ENCODE measurements at regions not wholly inside any gene's neighbourhood (a gene's known extent, or its start where the extent isn't known, plus 50 kb on each side); places are given as distances from the start of the nearest gene placed in this dataset.
A peak's percentile ranks its signal among the peaks of the same experiment; 100 is the strongest.

DNA sequence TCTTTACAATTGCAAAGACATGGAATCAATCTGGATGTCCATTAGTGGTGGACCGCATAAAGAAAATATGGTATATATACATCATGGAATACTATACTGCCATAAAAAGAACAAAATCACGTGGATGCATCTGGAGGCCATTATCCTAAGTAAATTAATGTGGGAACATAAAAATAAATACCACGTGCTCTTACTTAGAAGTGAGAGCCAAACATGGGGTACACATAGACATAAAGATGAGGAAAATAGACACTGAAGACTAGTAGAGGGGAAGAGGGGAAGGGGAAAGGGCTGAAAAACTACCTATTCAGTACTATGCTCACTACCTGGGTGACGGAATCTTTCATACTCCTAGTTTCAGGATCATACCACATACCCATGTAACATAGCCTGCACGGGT lies 179.3 kb upstream of the TECRL start:
- no CpG with 5 or more reads among the region's 5 CpGs for WGBS (ENCODE audit: insufficient coverage)
- no peak overlapping the region for H3K27ac ChIP-seq (ENCODE audit: insufficient read depth in 1 of 2, low read depth in 1 of 2, low read length in 2 of 2, poor library complexity in 1 of 2, severe bottlenecking in 2 of 2)
- ChIA-PET POLR2A (no interaction called here), CTCF (no interaction called here)
- no peaks in the 10 kb centered on the region for H3K36me3 ChIP-seq (ENCODE audit: control insufficient read depth in 4 of 4, insufficient read depth in 4 of 4, low read length in 3 of 4)
- no peaks in the 10 kb centered on the region for H3K9me3 ChIP-seq (ENCODE audit: control extremely low read depth in 1 of 5, control insufficient read depth in 4 of 5, insufficient read depth in 2 of 5, low read depth in 1 of 5, low read length in 4 of 5)
- no peak overlapping the region for H3K4me3 ChIP-seq (ENCODE audit: control insufficient read depth in 1 of 7, extremely low read depth in 1 of 7, insufficient read depth in 4 of 7, low read depth in 2 of 7, low read length in 6 of 7)
- no peak for DNase-seq
- no peaks in the 10 kb centered on the region for H3K27me3 ChIP-seq (replicated peaks in 2 of 5; ENCODE audit: control insufficient read depth in 4 of 5, insufficient read depth in 5 of 5, low read length in 4 of 5)
- H3K4me1 ChIP-seq (ENCODE audit: control extremely low read depth in 1 of 4, control insufficient read depth in 4 of 4, insufficient read depth in 4 of 4, low read length in 3 of 4), result no peaks in the 10 kb centered on the region

DNA sequence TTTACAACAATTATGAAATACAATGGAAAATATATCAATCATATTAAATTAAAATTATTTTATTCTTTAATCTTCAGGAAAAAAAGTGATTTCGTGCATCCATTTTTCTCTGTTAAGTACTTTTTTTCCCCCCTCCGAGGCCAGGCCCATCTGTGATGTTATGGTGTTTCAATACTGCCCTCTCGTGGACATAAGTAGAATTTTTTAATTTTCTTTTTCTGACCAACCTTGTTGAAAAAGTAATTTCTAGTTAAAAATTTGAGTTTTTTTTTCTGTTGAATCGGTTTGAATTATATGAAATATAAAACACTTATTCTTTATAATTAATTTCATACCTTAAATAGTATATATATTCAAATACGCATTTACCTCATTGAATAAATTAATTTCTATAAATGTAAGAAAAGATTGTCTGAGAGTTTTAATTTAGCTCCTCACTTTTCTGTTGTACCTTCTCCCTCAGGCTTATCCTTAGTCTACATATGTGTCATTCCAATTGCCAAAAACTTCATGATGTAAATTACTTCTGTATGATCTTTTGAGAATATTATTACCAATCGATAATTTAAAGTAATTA lies 175.8 kb upstream of the TECRL start:
- POLR2A ChIA-PET, result no interaction called here
- no peaks in the 10 kb centered on the region for H3K4me1 ChIP-seq (ENCODE audit: control extremely low read depth in 1 of 4, control insufficient read depth in 4 of 4, insufficient read depth in 4 of 4, low read length in 3 of 4)
- H3K27me3 ChIP-seq (replicated peaks in 2 of 5; ENCODE audit: control insufficient read depth in 4 of 5, insufficient read depth in 5 of 5, low read length in 4 of 5), result no peaks in the 10 kb centered on the region
- WGBS (ENCODE audit: insufficient coverage), result 10% methylated on average over 2 of the region's 6 CpGs
- H3K27ac ChIP-seq (ENCODE audit: insufficient read depth in 1 of 2, low read depth in 1 of 2, low read length in 2 of 2, poor library complexity in 1 of 2, severe bottlenecking in 2 of 2), result no peak overlapping the region
- CTCF ChIA-PET, result no interaction called here
- no peaks in the 10 kb centered on the region for H3K36me3 ChIP-seq (ENCODE audit: control insufficient read depth in 4 of 4, insufficient read depth in 4 of 4, low read length in 3 of 4)
- peak; percentile 24 to 61 (median 60) for DNase-seq
- no peak overlapping the region for H3K4me3 ChIP-seq (ENCODE audit: control insufficient read depth in 1 of 7, extremely low read depth in 1 of 7, insufficient read depth in 4 of 7, low read depth in 2 of 7, low read length in 6 of 7)
- no peaks in the 10 kb centered on the region for H3K9me3 ChIP-seq (ENCODE audit: control extremely low read depth in 1 of 5, control insufficient read depth in 4 of 5, insufficient read depth in 2 of 5, low read depth in 1 of 5, low read length in 4 of 5)

DNA sequence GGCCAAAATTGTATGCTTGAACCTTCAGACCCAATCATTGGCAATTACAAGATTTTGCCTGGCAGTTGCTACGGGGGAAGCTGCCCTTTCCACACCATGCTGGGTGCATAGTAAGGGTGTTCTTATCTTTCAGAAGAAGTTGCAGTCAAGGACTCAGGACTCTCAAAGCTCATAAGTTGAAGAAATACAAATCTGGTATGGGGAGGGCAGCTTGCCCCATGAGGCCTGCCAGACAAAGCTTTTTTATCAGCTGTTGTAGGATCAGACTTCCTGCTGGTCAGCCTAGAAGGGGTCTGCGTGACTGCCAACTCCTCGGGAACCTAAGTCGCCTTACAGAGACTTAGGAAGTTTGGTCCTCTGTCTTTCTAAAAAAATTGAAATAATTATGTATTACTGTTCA lies 174.9 kb upstream of the TECRL start:
- WGBS (ENCODE audit: insufficient coverage), result 100% methylated on average over 3 of the region's 4 CpGs
- ChIA-PET POLR2A (no interaction called here), CTCF (interaction anchor here (0.9 kb wide), 1 partner anchor 9 kb away, joined by 3 read pairs; no protein-coding TSS in a partner anchor)
- Histone ChIP-seq H3K27me3 (replicated peaks in 2 of 5; ENCODE audit: control insufficient read depth in 4 of 5, insufficient read depth in 5 of 5, low read length in 4 of 5) (no peaks in the 10 kb centered on the region), H3K9me3 (ENCODE audit: control extremely low read depth in 1 of 5, control insufficient read depth in 4 of 5, insufficient read depth in 2 of 5, low read depth in 1 of 5, low read length in 4 of 5) (no peaks in the 10 kb centered on the region), H3K27ac (ENCODE audit: insufficient read depth in 1 of 2, low read depth in 1 of 2, low read length in 2 of 2, poor library complexity in 1 of 2, severe bottlenecking in 2 of 2) (no peak overlapping the region), H3K36me3 (ENCODE audit: control insufficient read depth in 4 of 4, insufficient read depth in 4 of 4, low read length in 3 of 4) (no peaks in the 10 kb centered on the region), H3K4me3 (ENCODE audit: control insufficient read depth in 1 of 7, extremely low read depth in 1 of 7, insufficient read depth in 4 of 7, low read depth in 2 of 7, low read length in 6 of 7) (no peak overlapping the region), H3K4me1 (ENCODE audit: control extremely low read depth in 1 of 4, control insufficient read depth in 4 of 4, insufficient read depth in 4 of 4, low read length in 3 of 4) (no peaks in the 10 kb centered on the region)
- peak in 1 of 3 donors; percentile 1 for DNase-seq

DNA sequence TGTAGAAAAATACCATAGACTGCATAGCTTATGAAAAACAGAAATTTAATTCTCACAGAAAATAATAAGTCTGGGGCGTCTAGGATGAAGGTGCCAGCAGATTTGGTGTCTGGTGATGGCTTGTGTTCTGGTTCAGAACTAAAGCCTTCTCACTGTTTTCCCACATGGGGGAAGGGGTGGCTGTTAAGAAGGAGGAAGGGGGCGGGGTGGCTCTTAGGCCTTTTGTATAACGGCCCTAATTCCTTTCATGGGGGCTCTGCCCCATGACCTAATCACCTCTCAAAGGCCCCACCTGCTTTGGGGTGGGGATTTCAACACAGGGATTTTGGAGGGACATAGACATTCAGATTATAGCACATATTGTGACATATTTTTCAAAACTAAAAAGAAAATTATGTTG lies 173.2 kb upstream of the TECRL start:
- Histone ChIP-seq H3K27me3 (replicated peaks in 2 of 5; ENCODE audit: control insufficient read depth in 4 of 5, insufficient read depth in 5 of 5, low read length in 4 of 5) (no peaks in the 10 kb centered on the region), H3K9me3 (ENCODE audit: control extremely low read depth in 1 of 5, control insufficient read depth in 4 of 5, insufficient read depth in 2 of 5, low read depth in 1 of 5, low read length in 4 of 5) (no peaks in the 10 kb centered on the region), H3K4me1 (ENCODE audit: control extremely low read depth in 1 of 4, control insufficient read depth in 4 of 4, insufficient read depth in 4 of 4, low read length in 3 of 4) (no peaks in the 10 kb centered on the region), H3K27ac (ENCODE audit: insufficient read depth in 1 of 2, low read depth in 1 of 2, low read length in 2 of 2, poor library complexity in 1 of 2, severe bottlenecking in 2 of 2) (no peak overlapping the region), H3K36me3 (ENCODE audit: control insufficient read depth in 4 of 4, insufficient read depth in 4 of 4, low read length in 3 of 4) (no peaks in the 10 kb centered on the region), H3K4me3 (ENCODE audit: control insufficient read depth in 1 of 7, extremely low read depth in 1 of 7, insufficient read depth in 4 of 7, low read depth in 2 of 7, low read length in 6 of 7) (no peak overlapping the region)
- DNase-seq, result no peak
- ChIA-PET CTCF (no interaction called here), POLR2A (no interaction called here)
- WGBS (ENCODE audit: insufficient coverage), result no CpG with 5 or more reads among the region's 3 CpGs

DNA sequence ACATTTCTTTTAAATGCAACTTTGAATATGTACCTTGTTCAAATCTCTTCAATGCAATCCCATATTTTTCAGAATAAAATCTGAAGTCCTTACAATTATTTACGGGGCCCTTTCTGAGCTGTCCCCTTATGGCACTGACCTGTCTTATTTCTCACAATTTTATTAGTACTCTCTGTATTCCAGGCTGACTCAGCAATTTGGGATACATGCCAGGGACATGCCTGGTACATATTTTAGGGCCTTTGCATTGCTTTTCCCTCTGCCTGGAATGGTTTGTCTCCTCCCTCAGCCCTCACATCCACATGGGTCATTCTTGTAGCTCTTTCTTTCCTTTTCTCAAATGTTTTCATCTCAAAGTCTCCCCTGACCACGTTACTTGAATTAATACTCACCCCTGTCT lies 172.2 kb upstream of the TECRL start:
- ChIA-PET POLR2A (no interaction called here), CTCF (no interaction called here)
- no peak for DNase-seq
- WGBS (ENCODE audit: insufficient coverage), result 100% methylated on average over 1 of the region's 2 CpGs
- no peak overlapping the region for H3K27ac ChIP-seq (ENCODE audit: insufficient read depth in 1 of 2, low read depth in 1 of 2, low read length in 2 of 2, poor library complexity in 1 of 2, severe bottlenecking in 2 of 2)
- H3K4me1 ChIP-seq (ENCODE audit: control extremely low read depth in 1 of 4, control insufficient read depth in 4 of 4, insufficient read depth in 4 of 4, low read length in 3 of 4), result no peaks in the 10 kb centered on the region
- no peaks in the 10 kb centered on the region for H3K9me3 ChIP-seq (ENCODE audit: control extremely low read depth in 1 of 5, control insufficient read depth in 4 of 5, insufficient read depth in 2 of 5, low read depth in 1 of 5, low read length in 4 of 5)
- H3K27me3 ChIP-seq (replicated peaks in 2 of 5; ENCODE audit: control insufficient read depth in 4 of 5, insufficient read depth in 5 of 5, low read length in 4 of 5), result no peaks in the 10 kb centered on the region
- H3K36me3 ChIP-seq (ENCODE audit: control insufficient read depth in 4 of 4, insufficient read depth in 4 of 4, low read length in 3 of 4), result no peaks in the 10 kb centered on the region
- H3K4me3 ChIP-seq (ENCODE audit: control insufficient read depth in 1 of 7, extremely low read depth in 1 of 7, insufficient read depth in 4 of 7, low read depth in 2 of 7, low read length in 6 of 7), result no peak overlapping the region

DNA sequence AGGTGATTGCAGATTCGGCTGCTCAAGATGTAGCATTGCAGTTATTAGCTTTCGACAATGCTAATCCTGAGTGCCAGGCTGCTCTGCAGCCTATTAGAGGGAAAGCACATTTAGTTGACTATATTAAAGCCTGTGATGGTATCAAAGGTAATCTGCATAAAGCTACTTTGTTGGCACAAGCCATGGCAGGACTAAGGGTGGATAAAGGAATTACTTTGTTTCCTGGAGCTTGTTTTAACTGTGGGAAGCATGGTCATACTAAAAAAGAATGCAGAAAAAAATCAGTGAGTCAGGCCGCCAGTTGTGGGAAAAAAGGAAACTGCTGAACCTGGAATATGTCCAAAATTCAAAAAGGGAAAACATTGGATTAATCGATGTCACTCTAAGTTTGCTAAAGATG lies 154.9 kb upstream of the TECRL start:
- Histone ChIP-seq H3K36me3 (ENCODE audit: control insufficient read depth in 4 of 4, insufficient read depth in 4 of 4, low read length in 3 of 4) (no peaks in the 10 kb centered on the region), H3K27ac (ENCODE audit: insufficient read depth in 1 of 2, low read depth in 1 of 2, low read length in 2 of 2, poor library complexity in 1 of 2, severe bottlenecking in 2 of 2) (no peak overlapping the region), H3K4me1 (ENCODE audit: control extremely low read depth in 1 of 4, control insufficient read depth in 4 of 4, insufficient read depth in 4 of 4, low read length in 3 of 4) (no peaks in the 10 kb centered on the region), H3K9me3 (ENCODE audit: control extremely low read depth in 1 of 5, control insufficient read depth in 4 of 5, insufficient read depth in 2 of 5, low read depth in 1 of 5, low read length in 4 of 5) (no peaks in the 10 kb centered on the region), H3K4me3 (ENCODE audit: control insufficient read depth in 1 of 7, extremely low read depth in 1 of 7, insufficient read depth in 4 of 7, low read depth in 2 of 7, low read length in 6 of 7) (no peak overlapping the region), H3K27me3 (replicated peaks in 2 of 5; ENCODE audit: control insufficient read depth in 4 of 5, insufficient read depth in 5 of 5, low read length in 4 of 5) (no peaks in the 10 kb centered on the region)
- CTCF ChIA-PET, result no interaction called here
- 97% methylated on average over 3 of the region's 4 CpGs for WGBS (ENCODE audit: insufficient coverage)
- POLR2A ChIA-PET, result no interaction called here
- DNase-seq, result no peak

DNA sequence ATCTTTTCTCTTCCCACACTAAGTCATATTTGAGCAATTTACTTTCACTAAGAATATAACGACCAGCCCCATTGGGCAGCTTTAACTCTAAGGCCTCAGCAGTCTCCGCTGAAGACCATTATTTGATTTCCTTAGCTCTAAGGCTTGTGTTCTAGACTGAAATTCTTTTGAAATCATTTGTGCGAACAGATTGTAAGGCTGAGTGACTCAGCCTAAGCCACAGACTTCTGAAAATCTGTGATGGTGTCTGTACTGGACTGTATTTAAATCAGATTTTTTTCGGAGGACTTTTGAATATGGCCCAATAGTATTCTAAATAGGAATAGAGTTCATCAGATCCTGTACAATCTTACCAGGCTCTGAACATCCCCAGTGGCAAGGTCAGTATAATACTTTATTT lies 150.3 kb upstream of the TECRL start:
- 61% methylated on average over 3 of the region's 4 CpGs for WGBS (ENCODE audit: insufficient coverage)
- POLR2A ChIA-PET, result interaction anchor here (0.6 kb wide), 1 partner anchor 311 kb away, joined by 3 read pairs; no protein-coding TSS in a partner anchor
- CTCF ChIA-PET, result no interaction called here

More for the DNA sequence above, 150.3 kb upstream of the TECRL start:
- Histone ChIP-seq H3K9me3 (ENCODE audit: control extremely low read depth in 1 of 5, control insufficient read depth in 4 of 5, insufficient read depth in 2 of 5, low read depth in 1 of 5, low read length in 4 of 5) (no peaks in the 10 kb centered on the region), H3K4me3 (ENCODE audit: control insufficient read depth in 1 of 7, extremely low read depth in 1 of 7, insufficient read depth in 4 of 7, low read depth in 2 of 7, low read length in 6 of 7) (no peak overlapping the region), H3K27me3 (replicated peaks in 2 of 5; ENCODE audit: control insufficient read depth in 4 of 5, insufficient read depth in 5 of 5, low read length in 4 of 5) (no peaks in the 10 kb centered on the region), H3K4me1 (ENCODE audit: control extremely low read depth in 1 of 4, control insufficient read depth in 4 of 4, insufficient read depth in 4 of 4, low read length in 3 of 4) (no peaks in the 10 kb centered on the region), H3K27ac (ENCODE audit: insufficient read depth in 1 of 2, low read depth in 1 of 2, low read length in 2 of 2, poor library complexity in 1 of 2, severe bottlenecking in 2 of 2) (no peak overlapping the region), H3K36me3 (ENCODE audit: control insufficient read depth in 4 of 4, insufficient read depth in 4 of 4, low read length in 3 of 4) (no peaks in the 10 kb centered on the region)
- no peak for DNase-seq

Data from common myeloid progenitor, CD34-positive (primary cell).